ENCODE measurements at regions not wholly inside any gene's neighbourhood (a gene's known extent, or its start where the extent isn't known, plus 50 kb on each side); places are given as distances from the start of the nearest gene placed in this dataset.
A peak's percentile ranks its signal among the peaks of the same experiment; 100 is the strongest.

- no peaks in the 10 kb centered on the region for H3K4me1 ChIP-seq
- intact Hi-C loops (cut with DNase I) = no loop called here
- no peaks in the 10 kb centered on the region for H3K36me3 ChIP-seq
- no peaks in the 10 kb centered on the region for H3K27me3 ChIP-seq
- ATAC-seq (peak; percentile 40), DNase-seq (no peak)
- no peaks in the 10 kb centered on the region for H3K9me3 ChIP-seq
- H3K27ac ChIP-seq = no peak overlapping the region
- H3K4me3 ChIP-seq = no peak overlapping the region
- TF ChIP-seq CTCF (IDR thresholded peaks at IDR 0.05) = no peak
These were observed 147.8 kb upstream of the SRD5A2 start for GRCh38 chr2:31728406-31729064.

GRCh38 chr2:31726457-31726856 is 145.7 kb upstream of the SRD5A2 start:
- H3K36me3 ChIP-seq = no peaks in the 10 kb centered on the region
- ATAC-seq (no peak), DNase-seq (no peak)
- H3K9me3 ChIP-seq = no peaks in the 10 kb centered on the region
- H3K27me3 ChIP-seq = no peaks in the 10 kb centered on the region
- H3K4me3 ChIP-seq = no peak overlapping the region
- intact Hi-C loops (cut with DNase I) = no loop called here
- no peaks in the 10 kb centered on the region for H3K4me1 ChIP-seq
- no peak overlapping the region for H3K27ac ChIP-seq
- no peak for TF ChIP-seq CTCF (IDR thresholded peaks at IDR 0.05)

- TF ChIP-seq CTCF (IDR thresholded peaks at IDR 0.05) = no peak
These were observed 144.7 kb upstream of the SRD5A2 start for GRCh38 chr2:31725444-31725843.

GRCh38 chr2:31711737-31712136 is 131.0 kb upstream of the SRD5A2 start:
- intact Hi-C loops (cut with DNase I) = no loop called here
- no peak for TF ChIP-seq CTCF (IDR thresholded peaks at IDR 0.05)
- no peak for ATAC-seq

More at GRCh38 chr2:31725444-31725843, 144.7 kb upstream of the SRD5A2 start:
- no peak overlapping the region for H3K27ac ChIP-seq
- ATAC-seq (no peak), DNase-seq (no peak)
- no peak overlapping the region for H3K4me3 ChIP-seq
- no peaks in the 10 kb centered on the region for H3K27me3 ChIP-seq
- no peaks in the 10 kb centered on the region for H3K4me1 ChIP-seq
- H3K9me3 ChIP-seq = no peaks in the 10 kb centered on the region
- intact Hi-C loops (cut with DNase I) = no loop called here
- H3K36me3 ChIP-seq = no peaks in the 10 kb centered on the region

GRCh38 chr2:31710121-31710520 is 129.4 kb upstream of the SRD5A2 start:
- intact Hi-C loops (cut with DNase I) = no loop called here
- Histone ChIP-seq H3K27ac (no peak overlapping the region), H3K36me3 (no peaks in the 10 kb centered on the region), H3K9me3 (no peaks in the 10 kb centered on the region), H3K4me3 (no peak overlapping the region), H3K27me3 (no peaks in the 10 kb centered on the region), H3K4me1 (no peaks in the 10 kb centered on the region)
- ATAC-seq = no peak
- no peak for TF ChIP-seq CTCF (IDR thresholded peaks at IDR 0.05)
- DNase-seq = no peak

More at GRCh38 chr2:31711737-31712136, 131.0 kb upstream of the SRD5A2 start:
- Histone ChIP-seq H3K4me1 (no peaks in the 10 kb centered on the region), H3K36me3 (no peaks in the 10 kb centered on the region), H3K27me3 (no peaks in the 10 kb centered on the region), H3K9me3 (no peaks in the 10 kb centered on the region), H3K4me3 (no peak overlapping the region), H3K27ac (no peak overlapping the region)
- no peak for DNase-seq

- TF ChIP-seq CTCF (IDR thresholded peaks at IDR 0.05) = no peak
- Histone ChIP-seq H3K36me3 (no peaks in the 10 kb centered on the region), H3K27ac (no peak overlapping the region), H3K9me3 (no peaks in the 10 kb centered on the region), H3K4me3 (no peak overlapping the region), H3K27me3 (no peaks in the 10 kb centered on the region), H3K4me1 (no peaks in the 10 kb centered on the region)
- intact Hi-C loops (cut with DNase I) = no loop called here
- ATAC-seq (no peak), DNase-seq (no peak)
These were observed 127.3 kb upstream of the SRD5A2 start for GRCh38 chr2:31707992-31708391.
